ENCODE measurements at regions not wholly inside any gene's neighbourhood (a gene's known extent, or its start where the extent isn't known, plus 50 kb on each side); places are given as distances from the start of the nearest gene placed in this dataset.
"Not testable (repeated sequence)": the region's sequence is repeated elsewhere in the genome, so short reads cannot be mapped to it uniquely, and the experiment has no call there.

DNA sequence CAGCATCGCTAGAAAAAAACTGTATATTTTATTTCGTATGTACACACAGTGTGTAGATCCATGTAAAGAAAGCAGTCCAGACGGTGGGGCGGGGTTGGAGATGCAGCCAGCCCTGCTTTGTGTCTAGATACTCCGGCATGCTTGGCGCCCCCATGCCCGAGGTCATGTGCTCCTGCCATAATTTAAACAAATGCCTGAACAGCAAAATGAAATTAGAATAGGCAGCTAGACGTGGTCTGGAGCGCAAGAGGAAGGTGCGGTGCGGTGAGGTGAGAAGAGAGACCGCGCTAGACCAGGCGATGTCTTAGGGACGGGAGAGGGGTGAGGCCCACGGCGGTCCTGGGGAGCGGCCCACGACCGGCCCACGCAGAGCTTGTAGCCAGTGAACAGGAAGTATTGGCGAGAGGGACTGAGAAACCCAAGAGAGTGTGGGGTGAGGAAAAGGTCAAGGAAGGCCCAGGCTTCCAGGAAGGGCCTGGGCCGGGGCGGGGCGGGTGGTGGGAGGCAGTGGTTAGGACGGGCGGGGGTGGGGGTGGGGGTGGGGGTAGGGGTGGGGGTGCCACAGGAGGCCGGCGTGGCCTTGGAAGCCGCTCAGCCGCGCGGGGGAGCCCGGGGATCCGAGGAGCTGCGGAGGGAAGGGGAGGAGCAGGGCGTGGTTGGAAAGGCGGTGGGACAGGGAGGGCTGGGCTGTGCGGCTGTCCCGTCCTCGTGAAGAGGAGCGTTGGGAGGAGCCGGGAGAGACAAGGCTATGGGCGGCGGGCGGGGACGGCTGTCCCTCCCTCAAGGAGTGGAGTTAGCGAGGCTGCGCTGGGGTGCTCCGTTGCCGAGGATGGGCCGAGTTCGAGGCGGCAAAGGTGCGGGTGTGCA is 254.7 kb upstream of the SGCG start:
- peaks cover 27% of the 10 kb centered on the region for H3K4me1 Mint-ChIP-seq
- H3K27me3 Mint-ChIP-seq (ENCODE audit: low read depth): no peaks in the 10 kb centered on the region
- no peak for TF ChIP-seq CTCF (IDR thresholded peaks at IDR 0.05; ENCODE audit: unreplicated experiment)
- H3K4me3 Mint-ChIP-seq: peak overlapping the region; percentile 71
- H3K36me3 Mint-ChIP-seq: peaks cover 6% of the 10 kb centered on the region
- peak; percentile 48 to 62 for DNase-seq (ENCODE audit: low spot score in 2 of 2, unreplicated experiment in 2 of 2)
- H3K27ac Mint-ChIP-seq: peak overlapping the region; percentile 95
- H3K9me3 Mint-ChIP-seq: peaks cover 5% of the 10 kb centered on the region

DNA sequence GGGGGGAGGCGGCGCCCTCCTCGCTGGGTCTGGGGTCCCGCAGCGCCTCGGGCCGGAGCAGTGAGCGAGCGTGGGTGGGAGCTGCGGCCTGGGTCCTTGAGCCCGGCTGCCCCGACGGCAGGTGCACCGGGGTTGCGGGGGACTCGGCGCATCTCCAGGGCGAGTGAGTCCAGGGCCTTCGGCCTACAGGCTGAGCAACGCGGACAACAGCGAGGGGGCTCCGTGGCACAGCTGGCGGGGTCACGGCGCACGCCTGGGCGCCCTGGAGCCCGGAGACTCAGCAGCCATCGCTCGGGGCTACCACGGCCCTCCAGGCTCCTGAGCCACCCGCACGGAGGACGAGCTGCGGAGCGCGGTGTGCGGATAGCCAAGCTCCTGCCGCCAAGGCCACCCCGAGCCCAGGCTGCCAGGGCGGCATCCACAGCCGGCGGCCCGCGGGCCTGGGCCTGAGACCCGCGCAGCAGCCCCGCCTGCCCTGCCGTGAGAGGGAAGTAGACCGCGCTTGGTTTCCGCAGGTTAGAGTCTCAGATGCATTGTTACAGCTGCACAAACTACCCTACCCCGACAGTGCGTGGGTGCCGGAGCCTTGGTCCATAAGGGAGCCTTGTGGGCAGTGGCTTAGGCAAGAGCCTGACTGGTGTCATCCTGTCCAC is 253.9 kb upstream of the SGCG start:
- DNase-seq (ENCODE audit: low spot score in 2 of 2, unreplicated experiment in 2 of 2): no peak
- no peak for TF ChIP-seq CTCF (IDR thresholded peaks at IDR 0.05; ENCODE audit: unreplicated experiment)
- Mint-ChIP-seq H3K36me3 (peaks cover 6% of the 10 kb centered on the region), H3K4me3 (peak overlapping the region; percentile 71), H3K9me3 (peaks cover 5% of the 10 kb centered on the region), H3K27me3 (ENCODE audit: low read depth) (no peaks in the 10 kb centered on the region), H3K4me1 (peaks cover 27% of the 10 kb centered on the region), H3K27ac (peak overlapping the region; percentile 68)

DNA sequence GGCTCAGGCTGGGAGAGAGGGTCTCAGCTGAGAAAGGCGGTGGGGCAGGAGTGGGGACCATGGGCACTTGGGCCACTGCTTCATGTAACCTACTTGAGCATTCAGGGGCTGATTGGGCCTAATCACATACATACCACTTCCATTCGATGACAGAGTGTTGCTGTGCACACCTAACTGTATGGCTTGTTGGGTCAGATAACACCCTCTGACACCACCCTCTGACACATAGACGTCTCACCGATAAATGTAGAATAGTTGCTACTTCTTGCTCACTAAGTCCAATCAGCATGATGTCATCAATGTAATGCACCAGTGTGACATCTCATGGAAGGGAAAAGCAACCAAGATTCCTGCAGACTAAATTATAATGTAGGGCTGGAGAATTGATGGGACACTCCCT is 252.9 kb upstream of the SGCG start:
- H3K27me3 Mint-ChIP-seq (ENCODE audit: low read depth); DNase-seq (ENCODE audit: low spot score in 2 of 2, unreplicated experiment in 2 of 2); H3K27ac Mint-ChIP-seq; H3K36me3 Mint-ChIP-seq; H3K9me3 Mint-ChIP-seq: not testable (repeated sequence)
- peak overlapping the region; percentile 65 for H3K4me3 Mint-ChIP-seq
- H3K4me1 Mint-ChIP-seq: peaks cover 27% of the 10 kb centered on the region

DNA sequence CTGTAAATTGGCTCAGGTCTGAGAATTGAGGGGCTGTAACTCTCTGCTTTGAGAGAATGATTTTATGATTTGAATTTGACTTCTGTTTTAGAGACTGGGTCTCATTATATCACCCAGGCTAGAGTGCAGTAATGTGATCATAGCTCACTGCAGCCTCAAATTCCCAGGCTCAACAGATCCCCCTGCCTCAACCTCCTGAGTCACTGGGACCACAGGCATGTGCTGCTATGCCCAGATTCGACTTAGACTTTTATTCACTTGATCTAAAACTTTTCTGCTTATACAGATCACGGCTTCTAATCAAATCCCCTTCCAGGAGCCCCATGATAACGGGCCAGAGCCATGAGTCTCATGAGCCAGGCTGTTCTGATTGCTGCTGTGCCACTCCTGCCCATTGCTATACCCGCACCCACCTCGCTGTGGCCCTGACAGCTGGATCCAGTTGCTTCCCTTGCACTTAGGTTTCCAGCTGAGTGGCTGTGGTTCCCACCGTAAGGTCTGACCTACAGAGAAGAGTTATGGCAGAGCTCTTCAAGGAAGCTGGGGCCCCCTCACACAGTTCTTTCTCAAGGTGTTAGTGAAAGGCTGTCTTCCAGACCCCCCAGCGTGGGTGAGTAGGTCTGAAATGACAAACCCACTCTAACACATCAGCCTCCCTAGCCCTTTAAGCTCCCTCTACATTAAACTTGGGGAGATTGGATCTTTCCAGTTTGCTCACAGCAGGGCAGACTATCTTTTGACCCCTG is 251.2 kb upstream of the SGCG start:
- H3K4me3 Mint-ChIP-seq: no peak overlapping the region
- H3K27me3 Mint-ChIP-seq (ENCODE audit: low read depth): no peaks in the 10 kb centered on the region
- peaks cover 6% of the 10 kb centered on the region for H3K36me3 Mint-ChIP-seq
- peaks cover 27% of the 10 kb centered on the region for H3K4me1 Mint-ChIP-seq
- DNase-seq (ENCODE audit: low spot score in 2 of 2, unreplicated experiment in 2 of 2): no peak
- H3K9me3 Mint-ChIP-seq: peaks cover 5% of the 10 kb centered on the region
- no peak for TF ChIP-seq CTCF (IDR thresholded peaks at IDR 0.05; ENCODE audit: unreplicated experiment)
- H3K27ac Mint-ChIP-seq: no peak overlapping the region

DNA sequence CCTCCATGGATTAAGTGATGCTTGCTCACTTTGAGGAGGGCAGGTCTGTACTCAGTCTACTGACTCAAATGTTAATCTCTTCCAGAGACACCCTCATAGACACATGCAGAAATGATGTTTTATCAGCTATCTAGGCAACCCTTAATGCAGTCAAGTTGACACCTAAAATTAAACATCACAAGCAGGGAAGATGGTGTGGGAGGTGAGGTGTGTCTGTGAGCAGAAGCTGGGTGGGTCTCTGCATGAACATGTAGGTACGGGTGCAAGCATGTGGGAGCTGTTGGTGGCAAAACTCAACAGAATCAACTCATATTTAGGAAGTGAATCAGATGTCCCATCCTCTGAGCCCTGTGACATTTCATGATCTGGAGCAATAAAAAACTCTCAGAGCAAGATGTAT is 249.2 kb upstream of the SGCG start:
- Mint-ChIP-seq H3K27me3 (ENCODE audit: low read depth) (no peaks in the 10 kb centered on the region), H3K4me3 (no peak overlapping the region)

GRCh38 chr13:22932632-22933412 is 248.0 kb upstream of the SGCG start:
- not testable (repeated sequence) for H3K4me3 Mint-ChIP-seq; H3K9me3 Mint-ChIP-seq; H3K27ac Mint-ChIP-seq; H3K27me3 Mint-ChIP-seq (ENCODE audit: low read depth); H3K4me1 Mint-ChIP-seq; H3K36me3 Mint-ChIP-seq; DNase-seq (ENCODE audit: low spot score in 2 of 2, unreplicated experiment in 2 of 2)

More for the DNA sequence above, 249.2 kb upstream of the SGCG start:
- DNase-seq (ENCODE audit: low spot score in 2 of 2, unreplicated experiment in 2 of 2): no peak
- Mint-ChIP-seq H3K36me3 (peaks cover 6% of the 10 kb centered on the region), H3K9me3 (peaks cover 5% of the 10 kb centered on the region), H3K27ac (no peak overlapping the region), H3K4me1 (peaks cover 13% of the 10 kb centered on the region)
- no peak for TF ChIP-seq CTCF (IDR thresholded peaks at IDR 0.05; ENCODE audit: unreplicated experiment)

All from mesothelial cell of epicardium (in vitro differentiated cells).